HepG2 (cell line): ENCODE measurements at regions not wholly inside any gene's neighbourhood (a gene's known extent, or its start where the extent isn't known, plus 50 kb on each side); places are given as distances from the start of the nearest gene placed in this dataset.

Source experiments
- ATAC-seq: fragments of 200-7000 bp; cut with Tn5 transposase; 3 replicates; pipeline ENCODE4 v1.9.1; 2020; ENCODE audit warnings: mild to moderate bottlenecking, moderate library complexity
- BruUV-seq: library from RNA; stranded (reverse); fragments of 400-500 nt; replicated peaks from 2 replicates; lab custom pipeline; 2021; lab: Mats Ljungman, UMichigan
- CTCF ChIA-PET: fragments of 300-600 bp; formaldehyde crosslinking; extraction: SDS; loops from one replicate; lab custom pipeline; 2021; ENCODE audit warnings: low total read pairs, inconsistent platforms, low intra/inter-chr PET ratio; lab: Yijun Ruan, JAX
- POLR2A ChIA-PET: fragments of 350-600 bp; sonication (Branson Sonifier 250); formaldehyde crosslinking; loops from one replicate; lab custom pipeline; 2020; ENCODE audit warnings: antibody characterized with exemption, inconsistent platforms; lab: Yijun Ruan, JAX
- DNase-seq: peaks from one replicate; pipeline ENCODE4 v3.0.0-alpha.2; 2015; ENCODE audit warnings: low spot score
- FAIRE-seq: peaks from 3 replicates; lab custom pipeline; 2011; peaks lifted over from hg19 to GRCh38; lab: Jason Lieb, UNC
- H2AFZ ChIP-seq: one replicate; pipeline ENCODE4 v1.6.1; 2011; ENCODE audit warnings: low read length, inconsistent platforms
- H3K27ac ChIP-seq: fragments of 300-600 bp; 3 replicates; pipeline ENCODE4 v1.8.0; 2011; ENCODE audit warnings: mixed run types, mild to moderate bottlenecking, mixed read lengths, low read length, inconsistent platforms; ENCODE audit not compliant: insufficient read depth; ENCODE audit errors: extremely low read length
- H3K27me3 ChIP-seq, 2 experiments: fragments of 200-600 bp in 1 of 2; 2 replicates in 1 of 2; 3 replicates in 1 of 2; pipeline versions ENCODE4 v1.6.0 to v1.8.0; 2011; ENCODE audit warnings: low read length in 2 of 2, mild to moderate bottlenecking in 2 of 2, moderate library complexity in 2 of 2, inconsistent platforms in 1 of 2; ENCODE audit not compliant: insufficient read depth in 2 of 2, control insufficient read depth in 1 of 2
- H3K36me3 ChIP-seq, 2 experiments: fragments of 200-600 bp in 1 of 2; replicated peaks in 1 of 2; 2 replicates in 1 of 2; 3 replicates in 1 of 2; pipeline versions ENCODE4 v1.5.1 to v1.8.0; 2011; ENCODE audit warnings: low read length in 2 of 2, inconsistent platforms in 1 of 2; ENCODE audit not compliant: insufficient read depth in 2 of 2, control insufficient read depth in 1 of 2
- H3K4me1 ChIP-seq: 2 replicates; pipeline ENCODE4 v1.5.1; 2012; ENCODE audit warnings: low read length, inconsistent platforms; ENCODE audit not compliant: insufficient read depth
- H3K4me2 ChIP-seq: 2 replicates; pipeline ENCODE4 v1.6.0; 2011; ENCODE audit warnings: low read depth, low read length, inconsistent platforms
- H3K4me3 ChIP-seq, 3 experiments: fragments of 200-600 bp in 1 of 3; sonication (generic), shearing (Covaris generic) in 1 of 3; replicated peaks in 1 of 3; 2 replicates each; pipeline ENCODE4 v1.5.1; 2011 to 2016; ENCODE audit warnings: low read length in 3 of 3, inconsistent platforms in 2 of 3, low read depth in 2 of 3, mild to moderate bottlenecking in 2 of 3, control low read depth in 1 of 3, mixed read lengths in 1 of 3; ENCODE audit not compliant: insufficient read depth in 1 of 3
- H3K79me2 ChIP-seq: one replicate; pipeline ENCODE4 v1.6.1; 2011; ENCODE audit warnings: low read length, inconsistent platforms; ENCODE audit not compliant: insufficient read depth
- H3K9ac ChIP-seq: 2 replicates; pipeline ENCODE4 v1.6.0; 2011; ENCODE audit warnings: mild to moderate bottlenecking, low read depth, low read length, inconsistent platforms; ENCODE audit not compliant: insufficient read depth
- H3K9me3 ChIP-seq: 2 replicates; pipeline ENCODE4 v1.5.1; 2012; ENCODE audit warnings: mild to moderate bottlenecking, low read length
- H4K20me1 ChIP-seq: 2 replicates; pipeline ENCODE4 v1.6.0; 2011; ENCODE audit warnings: inconsistent platforms, mild to moderate bottlenecking, low read length, moderate library complexity; ENCODE audit not compliant: insufficient read depth
- FOSL1 ChIP-seq: sonication (generic); formaldehyde crosslinking; IDR thresholded peaks from 2 replicates; pipeline ENCODE4 v1.9.0; 2021; ENCODE audit warnings: missing genetic modification reagents, borderline replicate concordance
- MAX ChIP-seq: IDR thresholded peaks from 2 replicates; pipeline ENCODE4 v1.6.1; 2012; ENCODE audit warnings: inconsistent platforms
- MTA3 ChIP-seq: sonication (generic); formaldehyde crosslinking; IDR thresholded peaks from 2 replicates; pipeline ENCODE4 v1.4.0; 2020; ENCODE audit warnings: missing genetic modification reagents
- MTF1 ChIP-seq: sonication (generic); formaldehyde crosslinking; IDR thresholded peaks from 2 replicates; pipeline ENCODE4 v1.5.0; 2020; ENCODE audit warnings: missing genetic modification reagents
- SRY ChIP-seq: sonication (generic); formaldehyde crosslinking; IDR thresholded peaks from 2 replicates; pipeline ENCODE4 v1.8.0; 2022; ENCODE audit warnings: mild to moderate bottlenecking, missing genetic modification reagents
- THYN1 ChIP-seq: sonication (generic); formaldehyde crosslinking; IDR thresholded peaks from 2 replicates; pipeline ENCODE4 v1.8.1; 2023; ENCODE audit warnings: low read depth, mild to moderate bottlenecking, moderate library complexity, missing genetic modification reagents, borderline replicate concordance
- ZNF205 ChIP-seq: IDR thresholded peaks from 2 replicates; pipeline ENCODE4 v1.6.1; 2018; ENCODE audit warnings: missing biosample characterization, missing genetic modification reagents
- ZNF776 ChIP-seq: sonication (generic); formaldehyde crosslinking; IDR thresholded peaks from 2 replicates; pipeline ENCODE4 v1.4.0; 2020; ENCODE audit warnings: mild to moderate bottlenecking, missing genetic modification reagents
- ZNF83 ChIP-seq: sonication (generic); formaldehyde crosslinking; IDR thresholded peaks from 2 replicates; pipeline ENCODE4 v1.4.0; 2020; ENCODE audit warnings: missing genetic modification reagents, mild to moderate bottlenecking, borderline replicate concordance
- WGBS: methylation state at CpG from one replicate; pipeline ENCODE4 v1.1.6; 2017; ENCODE audit warnings: low lambda C conversion rate; 5-methylcytosine and 5-hydroxymethylcytosine counted together
- in situ Hi-C: cut with HindIII; loops from 2 replicates; pipeline ENCODE4 v1.10.0; 2017; ENCODE audit warnings: low pct_unique_long_range_greater_than_20kb; ENCODE audit not compliant: extremely low pct_ligation_motif_present
- intact Hi-C: fragments of 100-400 bp; cut with micrococcal nuclease; formaldehyde crosslinking; loops from one replicate; pipeline ENCODE4 v1.10.0; 2022; ENCODE audit not compliant: unreplicated experiment
- TF ChIP-seq, protein P1 (sequence below): IDR thresholded peaks from 2 replicates; pipeline ENCODE4 v1.6.1; 2016; ENCODE audit warnings: missing compliant biosample characterization, missing genetic modification reagents, borderline replicate concordance
- TF ChIP-seq, protein P2 (sequence below): sonication (generic); formaldehyde crosslinking; IDR thresholded peaks from 2 replicates; pipeline ENCODE4 v1.4.0; 2020; ENCODE audit warnings: mild to moderate bottlenecking, missing genetic modification reagents, borderline replicate concordance
- TF ChIP-seq, protein P3 (sequence below): IDR thresholded peaks from 2 replicates; pipeline ENCODE4 v1.6.1; 2018; ENCODE audit warnings: missing genetic modification reagents, mild to moderate bottlenecking, missing compliant biosample characterization

- Histone ChIP-seq H3K79me2 (no peaks in the 10 kb centered on the region), H3K4me1 (no peaks in the 10 kb centered on the region), H2AFZ (no peak overlapping the region), H3K4me2 (no peak overlapping the region), H3K27me3 (no peaks in the 10 kb centered on the region), H4K20me1 (no peaks in the 10 kb centered on the region), H3K4me3 (no peak overlapping the region), H3K27ac (no peak overlapping the region), H3K9me3 (peaks cover 13% of the 10 kb centered on the region; the same call in 1 of the 2 replicates), H3K36me3 (no peaks in the 10 kb centered on the region), H3K9ac (no peak overlapping the region)
- FAIRE-seq (no peak), ATAC-seq (no peak), DNase-seq (no peak)
- CTCF ChIA-PET: no interaction called here
- 40% methylated on average over 2 of the region's 2 CpGs for WGBS
- in situ Hi-C loops: no loop called here
- BruUV-seq: no TSS peak
- POLR2A ChIA-PET: no interaction called here
- TF ChIP-seq ZNF776 (CRISPR knock-in tag): no peak
- no peak for TF ChIP-seq ZNF83 (CRISPR knock-in tag)
- no peak for TF ChIP-seq MTF1 (CRISPR knock-in tag)
- TF ChIP-seq, protein P1, sequence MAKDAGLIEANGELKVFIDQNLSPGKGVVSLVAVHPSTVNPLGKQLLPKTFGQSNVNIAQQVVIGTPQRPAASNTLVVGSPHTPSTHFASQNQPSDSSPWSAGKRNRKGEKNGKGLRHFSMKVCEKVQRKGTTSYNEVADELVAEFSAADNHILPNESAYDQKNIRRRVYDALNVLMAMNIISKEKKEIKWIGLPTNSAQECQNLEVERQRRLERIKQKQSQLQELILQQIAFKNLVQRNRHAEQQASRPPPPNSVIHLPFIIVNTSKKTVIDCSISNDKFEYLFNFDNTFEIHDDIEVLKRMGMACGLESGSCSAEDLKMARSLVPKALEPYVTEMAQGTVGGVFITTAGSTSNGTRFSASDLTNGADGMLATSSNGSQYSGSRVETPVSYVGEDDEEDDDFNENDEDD (CRISPR knock-in tag): no peak
- TF ChIP-seq MTA3: no peak
- no peak for TF ChIP-seq ZNF205 (CRISPR knock-in tag)
- TF ChIP-seq, protein P2, sequence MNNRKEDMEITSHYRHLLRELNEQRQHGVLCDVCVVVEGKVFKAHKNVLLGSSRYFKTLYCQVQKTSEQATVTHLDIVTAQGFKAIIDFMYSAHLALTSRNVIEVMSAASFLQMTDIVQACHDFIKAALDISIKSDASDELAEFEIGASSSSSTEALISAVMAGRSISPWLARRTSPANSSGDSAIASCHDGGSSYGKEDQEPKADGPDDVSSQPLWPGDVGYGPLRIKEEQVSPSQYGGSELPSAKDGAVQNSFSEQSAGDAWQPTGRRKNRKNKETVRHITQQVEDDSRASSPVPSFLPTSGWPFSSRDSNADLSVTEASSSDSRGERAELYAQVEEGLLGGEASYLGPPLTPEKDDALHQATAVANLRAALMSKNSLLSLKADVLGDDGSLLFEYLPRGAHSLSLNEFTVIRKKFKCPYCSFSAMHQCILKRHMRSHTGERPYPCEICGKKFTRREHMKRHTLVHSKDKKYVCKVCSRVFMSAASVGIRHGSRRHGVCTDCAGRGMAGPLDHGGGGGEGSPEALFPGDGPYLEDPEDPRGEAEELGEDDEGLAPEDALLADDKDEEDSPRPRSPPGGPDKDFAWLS: no peak
- no peak for TF ChIP-seq SRY (CRISPR knock-in tag)
- no peak for TF ChIP-seq THYN1
- TF ChIP-seq MAX: no peak
- TF ChIP-seq, protein P3, sequence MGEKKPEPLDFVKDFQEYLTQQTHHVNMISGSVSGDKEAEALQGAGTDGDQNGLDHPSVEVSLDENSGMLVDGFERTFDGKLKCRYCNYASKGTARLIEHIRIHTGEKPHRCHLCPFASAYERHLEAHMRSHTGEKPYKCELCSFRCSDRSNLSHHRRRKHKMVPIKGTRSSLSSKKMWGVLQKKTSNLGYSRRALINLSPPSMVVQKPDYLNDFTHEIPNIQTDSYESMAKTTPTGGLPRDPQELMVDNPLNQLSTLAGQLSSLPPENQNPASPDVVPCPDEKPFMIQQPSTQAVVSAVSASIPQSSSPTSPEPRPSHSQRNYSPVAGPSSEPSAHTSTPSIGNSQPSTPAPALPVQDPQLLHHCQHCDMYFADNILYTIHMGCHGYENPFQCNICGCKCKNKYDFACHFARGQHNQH (CRISPR knock-in tag): no peak
- TF ChIP-seq FOSL1 (CRISPR knock-in tag): no peak
- intact Hi-C loops: loop anchor here (5.0 kb wide), 1 partner anchor 572 kb away; no protein-coding TSS in a partner anchor
Observed at GRCh38 chr4:117704721-117705120, 329.6 kb upstream of the NDST3 start.
